Skeletal muscle cell (primary cell): ENCODE measurements at regions not wholly inside any gene's neighbourhood (a gene's known extent, or its start where the extent isn't known, plus 50 kb on each side); places are given as distances from the start of the nearest gene placed in this dataset.
A peak's percentile ranks its signal among the peaks of the same experiment; 100 is the strongest.
"Not testable (repeated sequence)": the region's sequence is repeated elsewhere in the genome, so short reads cannot be mapped to it uniquely, and the experiment has no call there.

Source experiments
- DNase-seq: peaks from one replicate; pipeline ENCODE4 v3.0.0-alpha.2; 2010; ENCODE audit warnings: low read depth
- H3K4me3 ChIP-seq: 2 replicates; pipeline ENCODE4 v1.5.1; 2011; ENCODE audit warnings: low read depth, mild to moderate bottlenecking, control low read depth, low read length, moderate library complexity

DNA sequence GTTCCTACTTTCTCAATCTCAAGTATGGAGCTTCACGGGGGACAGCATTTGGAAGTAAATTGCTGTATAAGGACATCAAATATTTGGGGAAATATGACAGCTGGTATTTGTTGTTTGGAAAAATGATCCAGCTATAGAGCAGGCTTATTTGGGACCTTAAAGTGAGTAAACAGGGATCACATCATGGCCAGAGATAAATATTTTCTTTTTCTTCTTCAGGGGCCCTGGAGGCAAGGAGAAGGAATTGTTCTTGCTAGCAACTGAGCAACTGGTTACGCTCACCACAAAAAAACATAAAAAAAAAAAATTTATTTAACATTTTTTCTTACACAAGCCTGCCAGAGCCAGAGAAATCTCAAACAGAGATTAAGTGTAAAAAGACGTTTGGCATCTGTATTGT is 277.2 kb upstream of the UGT8 start:
- no peak for DNase-seq
- H3K4me3 ChIP-seq, result no peak overlapping the region

GRCh38 chr4:114323841-114324240 is 274.8 kb upstream of the UGT8 start:
- no peak for DNase-seq

DNA sequence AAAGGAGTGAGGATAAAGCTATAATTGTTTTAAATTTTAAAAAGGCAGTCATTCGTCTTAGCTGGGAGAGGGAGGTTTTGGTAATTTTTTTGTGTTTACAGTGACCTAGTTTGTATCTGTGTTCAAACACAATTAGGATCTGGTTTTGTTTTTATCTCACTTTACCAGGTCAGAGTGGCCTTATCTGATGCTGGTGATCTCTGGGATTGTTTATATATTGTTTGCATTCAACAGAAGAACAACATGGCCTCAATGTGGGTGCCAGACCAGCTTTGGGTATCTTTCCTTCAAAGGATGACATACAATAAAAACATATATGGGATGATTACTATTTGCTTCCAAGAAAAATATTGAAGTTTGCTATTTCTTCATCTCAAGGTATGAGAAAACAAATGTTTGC is 272.2 kb upstream of the UGT8 start:
- no peak overlapping the region for H3K4me3 ChIP-seq
- no peak for DNase-seq

More at GRCh38 chr4:114323841-114324240, 274.8 kb upstream of the UGT8 start:
- no peak overlapping the region for H3K4me3 ChIP-seq

- no peak overlapping the region for H3K4me3 ChIP-seq
- no peak for DNase-seq
Observed at GRCh38 chr4:114332119-114332518, 266.5 kb upstream of the UGT8 start.

DNA sequence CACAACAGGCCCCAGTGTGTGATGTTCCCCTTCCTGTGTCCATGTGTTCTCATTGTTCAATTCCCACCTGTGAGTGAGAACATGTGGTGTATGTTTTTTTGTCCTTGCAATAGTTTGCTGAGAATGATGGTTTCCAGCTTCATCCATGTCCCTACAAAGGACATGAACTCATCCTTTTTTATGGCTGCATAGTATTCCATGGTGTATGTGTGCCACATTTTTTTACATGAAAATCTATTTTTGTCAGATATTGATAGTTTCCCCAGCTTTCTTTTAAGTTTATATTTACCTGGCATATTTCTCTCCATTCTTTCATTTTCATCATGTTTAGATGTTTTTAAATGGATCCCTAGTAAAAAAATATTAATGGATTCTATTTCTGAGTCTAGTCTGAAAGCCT is 264.2 kb upstream of the UGT8 start:
- DNase-seq, H3K4me3 ChIP-seq: not testable (repeated sequence)

GRCh38 chr4:114334884-114335330 is 263.7 kb upstream of the UGT8 start:
- H3K4me3 ChIP-seq, result no peak overlapping the region
- DNase-seq, result no peak

- no peak overlapping the region for H3K4me3 ChIP-seq
- no peak for DNase-seq
Observed at GRCh38 chr4:114335339-114335738, 263.3 kb upstream of the UGT8 start.

- H3K4me3 ChIP-seq, result no peak overlapping the region
- DNase-seq, result no peak
Observed at GRCh38 chr4:114343015-114343414, 255.6 kb upstream of the UGT8 start.

DNA sequence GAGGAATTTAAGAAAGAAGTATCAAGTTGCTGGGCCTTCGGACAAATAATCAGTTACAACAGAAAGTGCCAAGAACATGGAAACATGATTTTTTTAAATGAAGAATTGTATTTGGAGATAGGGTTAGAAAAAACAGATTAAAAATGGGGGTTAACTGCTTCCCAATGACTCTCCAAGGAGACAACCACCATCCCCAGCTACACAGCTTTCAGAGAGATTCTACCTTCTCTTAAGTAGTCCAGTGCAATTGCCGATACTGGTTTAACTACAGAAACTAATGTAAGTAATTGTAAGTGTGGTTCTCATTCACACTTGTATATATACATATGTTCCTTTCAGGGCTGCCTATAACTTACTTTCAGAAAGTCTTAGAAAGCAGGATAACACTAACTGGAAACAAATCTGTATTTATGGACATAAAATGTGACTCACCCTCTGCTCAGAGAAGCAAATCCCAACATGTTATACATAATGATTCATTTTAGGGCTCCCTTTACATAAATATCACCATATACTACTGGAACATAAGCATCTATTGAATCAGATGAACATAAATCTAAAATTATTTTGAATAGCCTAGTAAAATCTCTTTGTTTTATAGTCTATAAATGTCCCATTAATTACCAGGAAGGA is 248.9 kb upstream of the UGT8 start:
- H3K4me3 ChIP-seq, result no peak overlapping the region
- peak; percentile 33 for DNase-seq

DNA sequence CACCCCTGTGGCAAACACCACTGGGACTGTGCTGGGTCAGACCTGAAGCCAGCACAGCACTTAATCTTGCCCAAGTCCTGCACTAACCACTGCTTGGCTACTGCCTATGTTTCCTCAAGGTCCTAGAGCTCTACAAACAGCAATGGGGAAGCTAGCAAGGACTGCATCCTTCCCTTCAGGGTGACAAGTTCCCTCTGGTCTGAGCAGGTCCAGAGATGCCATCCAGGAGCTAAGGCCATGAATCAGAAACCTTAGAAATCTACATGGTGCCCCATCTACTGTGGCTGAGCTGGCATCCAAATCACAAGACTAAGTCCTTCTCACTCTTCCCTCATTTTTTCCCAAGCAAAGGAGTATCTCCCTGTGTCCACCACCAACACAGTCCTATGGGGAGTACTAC is 239.7 kb upstream of the UGT8 start:
- no peak for DNase-seq
- no peak overlapping the region for H3K4me3 ChIP-seq

- no peak for DNase-seq
- no peak overlapping the region for H3K4me3 ChIP-seq
Observed at GRCh38 chr4:114361249-114361648, 237.4 kb upstream of the UGT8 start.

DNA sequence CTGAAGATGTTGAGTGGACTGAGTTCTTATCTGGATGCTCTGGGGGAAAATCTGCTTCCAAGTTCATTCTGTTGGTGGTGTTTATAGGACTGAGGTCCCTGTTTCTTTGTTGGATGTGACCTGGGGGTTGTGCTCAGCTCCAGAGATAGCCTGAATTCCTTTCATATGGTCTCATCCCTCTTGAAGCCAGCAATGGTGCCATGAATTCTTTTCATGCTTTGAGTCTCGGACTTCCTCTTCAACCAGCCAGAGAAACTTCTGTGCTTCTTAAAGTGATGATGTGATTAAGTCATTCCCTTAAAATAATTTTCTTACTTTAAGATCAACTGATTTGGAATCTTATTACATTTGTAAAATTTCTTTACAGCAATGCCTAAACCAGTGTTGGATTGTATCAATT is 233.8 kb upstream of the UGT8 start:
- peak; percentile 56 for DNase-seq
- H3K4me3 ChIP-seq, result no peak overlapping the region

DNA sequence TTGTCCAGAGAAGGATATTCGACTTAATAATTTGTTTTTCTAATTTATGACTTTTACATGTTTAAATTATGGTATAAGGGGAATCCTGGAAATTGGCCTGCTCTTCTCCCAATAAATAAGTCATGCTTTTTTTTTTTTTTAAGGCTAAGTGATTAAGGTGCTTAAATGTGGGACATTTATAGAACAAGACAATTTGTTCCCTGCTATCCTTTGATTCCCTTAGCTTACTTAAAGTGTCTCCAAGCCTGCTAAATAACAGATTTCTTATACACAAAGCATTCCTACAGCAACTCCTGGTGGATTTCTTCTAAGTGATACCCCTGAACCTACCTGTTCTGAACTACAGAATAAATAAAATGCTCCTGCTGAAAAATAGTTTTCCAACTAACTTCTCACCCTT is 233.0 kb upstream of the UGT8 start:
- no peak overlapping the region for H3K4me3 ChIP-seq
- no peak for DNase-seq

DNA sequence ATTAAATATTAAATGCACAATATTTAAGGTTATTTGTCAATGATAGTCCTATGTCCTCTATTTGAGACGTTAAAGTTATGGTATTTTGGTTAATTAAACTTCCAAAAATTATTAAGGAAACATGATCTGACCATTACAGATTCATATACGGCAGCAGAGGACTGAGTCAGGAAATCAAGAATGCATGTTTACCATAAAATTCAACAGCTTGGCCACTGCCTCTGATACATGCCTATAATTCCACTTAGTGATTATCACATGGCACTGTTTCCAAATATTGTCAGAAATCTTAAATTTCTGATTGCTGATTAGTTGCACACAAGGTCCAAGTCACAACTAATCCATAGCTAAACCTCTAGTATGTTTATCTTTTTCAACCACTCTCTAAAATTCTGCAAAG is 232.2 kb upstream of the UGT8 start:
- no peak for DNase-seq
- no peak overlapping the region for H3K4me3 ChIP-seq

DNA sequence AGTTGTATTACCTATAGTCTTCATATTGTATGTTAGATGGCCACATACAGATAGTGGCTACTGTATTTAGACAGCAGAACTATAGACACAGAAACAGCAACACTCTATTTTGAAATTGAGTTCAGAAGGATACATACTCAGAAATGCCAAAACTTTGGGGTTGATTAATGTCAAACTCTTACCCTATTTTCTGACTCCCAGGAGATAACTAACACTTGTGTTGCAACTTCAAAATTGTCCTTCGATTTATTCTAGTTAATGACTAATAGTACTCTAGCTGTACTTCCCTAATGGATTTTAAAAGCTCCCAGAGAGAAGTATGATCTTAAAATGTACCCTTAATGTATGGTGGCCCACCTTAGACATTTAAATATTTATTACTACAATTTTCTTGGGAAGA is 229.9 kb upstream of the UGT8 start:
- no peak for DNase-seq

GRCh38 chr4:114373508-114373907 is 225.1 kb upstream of the UGT8 start:
- H3K4me3 ChIP-seq, result no peak overlapping the region
- no peak for DNase-seq

More for the DNA sequence above, 229.9 kb upstream of the UGT8 start:
- H3K4me3 ChIP-seq, result no peak overlapping the region

DNA sequence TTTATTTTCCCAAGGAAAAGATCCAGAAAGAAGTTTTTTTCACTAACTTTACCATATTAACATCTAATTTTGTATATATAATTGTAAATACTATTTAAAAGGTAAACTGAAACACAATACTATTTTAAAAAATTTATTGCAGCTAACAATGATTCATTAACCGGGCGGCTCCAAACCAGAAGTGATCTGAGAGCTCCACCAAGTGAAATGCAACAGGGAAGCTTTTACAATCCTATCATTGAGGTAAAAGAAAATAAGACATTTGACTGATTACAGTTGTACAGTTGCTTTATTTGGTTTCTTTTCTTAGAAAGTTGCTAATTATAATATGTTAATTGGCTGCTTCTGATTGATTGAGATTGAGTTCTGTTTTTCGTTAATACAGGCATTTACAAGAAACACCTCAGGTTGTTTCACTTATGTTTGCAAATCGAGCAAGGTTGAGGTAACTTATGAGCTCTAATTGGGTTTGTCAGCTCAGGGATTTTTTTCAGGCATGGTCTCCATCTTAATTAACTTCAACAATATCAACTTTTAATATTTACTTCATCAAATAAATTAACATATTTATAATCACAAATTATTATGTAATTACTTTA is 220.2 kb upstream of the UGT8 start:
- H3K4me3 ChIP-seq, result no peak overlapping the region
- DNase-seq, result no peak

GRCh38 chr4:114383067-114383466 is 215.5 kb upstream of the UGT8 start:
- no peak overlapping the region for H3K4me3 ChIP-seq
- no peak for DNase-seq

- DNase-seq, result peak; percentile 88
- no peak overlapping the region for H3K4me3 ChIP-seq
Observed at GRCh38 chr4:114383721-114384120, 214.9 kb upstream of the UGT8 start.

DNA sequence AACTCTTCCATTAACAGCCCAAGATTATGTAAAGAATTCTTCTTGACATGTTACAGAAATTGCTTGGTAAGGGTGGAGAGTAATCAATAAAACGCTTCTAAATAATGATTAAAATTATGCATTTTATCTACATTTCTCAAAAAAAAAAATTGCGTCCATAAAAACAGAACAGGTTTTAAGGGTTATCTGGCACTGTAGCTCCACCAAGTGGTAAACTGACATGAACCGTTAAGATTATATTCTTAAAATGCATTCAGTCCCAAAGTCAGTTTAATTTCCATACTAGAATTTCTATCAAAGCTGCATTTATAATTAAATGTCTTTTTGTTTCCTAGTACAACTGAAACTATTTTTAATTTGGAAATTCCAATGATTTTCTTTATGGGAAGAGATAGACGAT is 214.0 kb upstream of the UGT8 start:
- DNase-seq, result no peak
- H3K4me3 ChIP-seq, result no peak overlapping the region

DNA sequence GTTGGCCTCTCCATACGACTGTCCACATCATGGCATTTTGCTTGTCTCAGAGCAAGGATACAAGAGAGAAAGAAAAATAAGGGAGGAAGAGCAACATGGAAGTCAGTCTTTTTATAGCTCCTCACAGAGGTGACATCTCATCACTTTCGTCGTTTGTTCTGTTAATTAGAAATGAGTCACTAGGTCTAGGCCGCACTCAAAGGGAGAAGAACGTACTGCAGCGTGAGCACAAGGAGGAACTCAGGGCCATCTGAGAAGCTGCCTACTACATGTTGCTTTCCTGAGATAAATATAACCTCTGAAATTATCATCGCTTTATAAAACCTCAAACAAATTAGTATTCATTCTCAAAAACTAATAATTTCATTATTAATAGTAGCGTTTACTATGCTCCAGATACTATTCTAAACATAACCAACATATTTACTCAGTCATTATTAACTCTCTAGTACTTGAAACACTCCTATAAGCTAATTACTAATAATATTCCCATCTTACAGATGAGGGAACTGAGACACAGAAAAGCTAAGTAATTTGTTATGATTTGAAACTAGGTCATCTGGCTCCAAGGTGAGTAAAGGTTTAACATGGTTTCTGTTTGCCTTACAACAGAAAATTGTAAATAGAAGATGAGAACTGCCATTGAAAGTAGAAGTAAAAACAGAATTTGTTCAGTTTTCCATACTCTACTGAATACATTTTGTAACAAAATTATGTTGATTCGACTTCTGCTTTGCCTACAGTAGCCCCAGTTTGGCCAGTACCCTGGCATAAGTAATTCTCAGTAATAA is 213.2 kb upstream of the UGT8 start:
- no peak overlapping the region for H3K4me3 ChIP-seq
- no peak for DNase-seq
